GM18951 (cell line): ENCODE measurements at regions not wholly inside any gene's neighbourhood (a gene's known extent, or its start where the extent isn't known, plus 50 kb on each side); places are given as distances from the start of the nearest gene placed in this dataset.

ENCODE experiments used
- POLR2A ChIP-seq: IDR thresholded peaks from 4 replicates; pipeline ENCODE4 v1.6.1; 2011; ENCODE audit warnings: mild to moderate bottlenecking; ENCODE audit not compliant: insufficient read length, insufficient read depth; ENCODE audit errors: extremely low read depth
- in situ Hi-C: fragments of 300-500 bp; cut with MboI; formaldehyde crosslinking; loops from one replicate; pipeline ENCODE4 v1.12.0; 2022; ENCODE audit warnings: low sequenced_read_pairs, mixed read lengths, inconsistent platforms; ENCODE audit not compliant: unreplicated experiment

DNA sequence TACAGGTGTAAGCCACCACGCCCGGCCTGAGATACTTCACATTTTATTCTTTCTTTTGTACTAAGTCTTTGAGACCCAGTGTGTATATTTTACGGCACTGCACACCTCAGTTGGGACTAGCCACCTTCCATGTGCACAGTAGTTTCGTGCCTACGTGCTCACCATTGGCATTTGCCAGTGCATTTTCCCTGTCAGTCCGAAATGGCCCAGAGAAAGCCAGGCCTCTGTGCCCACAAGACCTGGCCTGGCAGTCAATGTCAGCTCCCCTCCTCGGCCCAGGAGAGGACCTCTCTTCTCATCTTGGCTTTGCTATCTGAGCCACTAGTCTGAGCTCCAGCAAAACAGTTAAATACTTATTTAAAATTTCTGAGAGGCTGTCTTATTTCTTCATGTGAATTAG is 147.8 kb upstream of the KLHL29 start:
- in situ Hi-C loops = no loop called here
- no peak for TF ChIP-seq POLR2A

DNA sequence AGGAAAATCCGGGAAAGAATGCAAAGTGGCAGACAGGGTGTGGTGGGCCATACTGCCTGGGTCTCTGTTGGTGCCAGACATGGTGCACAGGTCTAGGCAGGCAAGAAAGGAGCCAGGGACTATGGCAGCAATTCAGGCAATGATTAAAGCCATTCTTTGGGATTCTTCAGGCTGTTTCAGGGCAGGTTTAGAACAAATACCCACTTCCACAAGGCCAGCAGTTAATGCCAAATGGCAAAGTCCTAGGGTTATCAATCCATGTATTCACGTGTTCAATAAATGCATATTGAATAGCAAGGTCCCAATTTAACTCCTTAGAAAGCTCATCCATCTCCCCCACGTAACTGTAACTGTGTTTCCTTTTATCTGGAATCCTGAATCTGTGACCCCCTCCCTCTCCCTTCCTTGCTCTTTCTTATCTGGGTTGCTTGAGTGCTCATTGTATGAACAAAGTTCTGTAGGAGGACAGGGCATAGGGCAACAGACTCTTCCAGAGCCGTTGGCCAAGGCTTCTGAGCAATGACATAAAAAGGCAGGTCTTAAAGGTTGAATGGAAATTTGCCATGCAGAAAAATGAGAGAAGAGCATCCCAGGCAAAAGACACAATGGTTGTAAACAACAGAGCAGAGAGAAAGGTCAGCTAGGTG is 146.8 kb upstream of the KLHL29 start:
- no peak for TF ChIP-seq POLR2A
- in situ Hi-C loops = no loop called here

DNA sequence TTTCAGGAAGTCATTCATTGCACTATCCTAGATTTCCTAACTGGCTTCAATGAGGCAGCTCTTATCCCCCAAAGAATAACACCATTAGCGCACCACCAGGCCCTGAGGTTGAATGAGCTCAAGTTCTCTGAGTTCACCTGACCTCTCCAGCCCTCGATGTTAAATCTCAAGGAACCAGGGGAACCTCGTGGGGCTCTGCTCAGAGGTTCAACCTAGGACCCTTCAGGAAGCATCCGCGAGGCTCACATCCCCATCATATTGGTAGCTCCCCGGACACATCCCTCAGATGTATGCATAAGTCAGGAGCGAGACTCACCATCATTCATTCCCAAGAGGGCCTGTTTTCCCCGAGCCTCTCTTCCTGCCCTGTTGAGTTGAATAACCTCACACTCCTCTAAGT is 145.6 kb upstream of the KLHL29 start:
- in situ Hi-C loops = no loop called here
- TF ChIP-seq POLR2A = no peak

DNA sequence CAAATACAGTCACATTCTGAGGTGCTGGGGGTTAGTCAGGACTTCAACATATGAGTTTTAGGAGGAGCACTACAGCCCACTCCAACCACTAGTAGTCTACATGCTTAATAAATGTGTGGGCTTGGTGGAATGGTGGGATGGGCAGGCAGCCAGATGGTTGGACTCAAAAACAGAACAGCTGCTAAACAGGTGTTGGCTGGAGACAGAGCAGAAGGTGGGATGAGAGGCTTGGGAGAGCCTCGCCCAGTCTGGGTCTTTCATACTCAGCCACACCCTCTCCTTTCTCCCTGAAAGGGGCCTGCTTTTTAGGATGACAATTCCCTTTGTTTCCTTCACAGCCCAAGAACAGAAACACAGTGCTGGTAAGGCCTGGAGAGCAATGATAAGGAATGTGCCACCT is 143.9 kb upstream of the KLHL29 start:
- in situ Hi-C loops = no loop called here
- no peak for TF ChIP-seq POLR2A

DNA sequence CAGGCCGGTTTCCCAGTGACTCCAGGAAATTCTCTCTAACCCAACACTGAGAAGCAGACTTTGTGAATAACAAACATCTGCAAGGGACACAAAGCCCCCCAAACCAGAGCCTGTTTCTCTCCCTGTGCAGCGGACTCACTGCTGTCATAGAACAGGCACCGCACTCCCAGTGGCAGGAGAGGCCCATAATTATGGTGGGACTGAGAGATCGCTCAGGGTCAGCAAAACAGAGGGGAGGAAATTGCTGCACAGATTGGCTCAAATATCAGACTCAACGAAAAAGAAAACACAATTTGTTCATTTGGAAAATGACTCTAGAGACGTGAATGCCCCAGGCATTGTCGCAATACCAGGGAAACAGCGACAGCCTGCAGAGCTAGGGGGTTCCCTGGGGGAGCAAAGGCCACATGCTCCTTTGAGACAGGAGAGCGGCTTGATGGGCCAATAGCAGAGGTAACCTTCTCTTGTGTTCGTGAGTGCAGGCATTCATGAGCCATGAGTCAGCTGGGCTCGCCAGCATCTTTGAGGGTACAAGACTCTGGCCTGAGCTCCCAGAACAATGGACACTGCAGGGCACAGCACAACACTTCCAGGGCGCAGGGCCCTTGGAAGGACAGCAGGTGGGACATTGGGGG is 143.3 kb upstream of the KLHL29 start:
- in situ Hi-C loops = no loop called here
- TF ChIP-seq POLR2A = no peak

DNA sequence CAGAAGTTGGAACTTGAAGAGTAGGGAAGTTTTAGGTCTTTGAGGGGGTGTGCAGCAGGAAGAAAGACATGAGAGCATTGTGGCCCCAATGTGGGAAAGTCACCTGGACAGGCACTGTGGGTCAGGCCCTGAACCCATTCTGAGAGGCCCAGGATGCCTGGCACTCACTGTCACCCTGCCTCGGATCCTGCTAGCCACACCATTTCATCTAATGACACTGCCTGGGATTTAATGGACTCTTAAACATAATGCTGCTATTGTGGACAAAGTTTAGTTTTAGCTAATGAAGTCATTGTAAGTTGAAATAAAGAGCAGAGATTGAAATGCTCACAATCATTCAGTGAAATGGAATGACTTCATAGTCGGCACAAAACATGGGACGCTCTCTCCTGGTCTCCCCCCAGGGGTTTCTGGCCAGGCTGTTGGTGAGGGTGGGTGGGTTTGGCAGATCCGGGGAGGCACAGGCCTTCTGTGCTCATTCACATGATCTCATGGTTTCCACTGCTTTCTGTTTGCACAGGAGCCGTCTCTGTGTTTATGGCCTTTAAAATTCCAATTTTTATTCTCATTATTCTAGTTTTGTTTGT is 141.8 kb upstream of the KLHL29 start:
- in situ Hi-C loops = no loop called here
- no peak for TF ChIP-seq POLR2A

DNA sequence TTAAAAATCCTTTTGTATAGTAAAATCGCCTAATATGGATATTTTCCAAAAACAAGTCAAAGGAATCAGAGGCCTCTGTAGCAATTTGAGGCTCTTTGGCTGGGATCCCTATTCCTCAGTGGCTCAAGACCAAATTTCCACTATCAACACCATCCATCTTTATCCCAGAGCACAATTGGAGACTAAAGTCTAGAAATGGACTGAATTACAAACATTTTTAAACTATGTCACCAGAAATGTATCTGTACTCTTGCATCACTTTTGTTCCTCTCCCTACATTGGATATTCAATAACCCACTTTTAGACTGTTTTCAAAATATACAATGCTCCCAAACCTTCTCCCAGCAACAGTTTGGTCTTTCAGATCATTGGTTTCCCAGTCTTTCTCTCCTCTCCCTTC is 140.4 kb upstream of the KLHL29 start:
- in situ Hi-C loops = no loop called here

DNA sequence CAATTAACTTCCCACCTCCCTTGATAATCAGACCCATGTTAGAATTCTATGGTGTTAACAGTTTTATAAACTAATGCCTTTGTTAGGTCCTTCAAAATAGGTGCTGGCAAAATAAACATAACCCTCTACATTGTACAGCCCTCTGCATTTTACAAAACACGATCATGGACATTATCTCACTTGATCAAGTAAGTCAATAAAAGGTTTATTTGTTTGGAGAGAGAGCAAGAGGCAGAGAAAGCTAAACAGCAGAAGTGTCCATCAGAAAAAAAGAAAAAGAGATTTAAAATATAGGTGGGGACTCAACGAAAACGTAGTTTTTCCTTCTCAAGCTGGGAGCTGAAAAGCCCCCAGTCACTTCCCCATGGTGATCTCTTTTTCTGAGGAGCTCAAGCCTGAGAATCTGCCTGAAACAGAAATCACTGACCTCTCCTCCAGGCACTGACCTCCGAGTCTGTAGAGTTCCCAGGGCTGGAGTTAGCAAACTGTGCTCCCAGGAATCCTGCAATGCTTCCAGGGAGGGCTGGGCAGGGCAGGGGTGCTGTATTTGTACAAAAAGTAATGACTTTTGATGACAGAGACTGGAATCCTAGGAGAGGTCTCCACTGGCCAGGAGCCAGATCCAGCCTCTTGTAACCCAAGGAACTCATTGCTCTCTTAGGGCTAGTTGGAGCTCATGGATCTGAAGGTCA is 137.8 kb upstream of the KLHL29 start:
- TF ChIP-seq POLR2A = no peak
- in situ Hi-C loops = no loop called here

More for the DNA sequence above, 140.4 kb upstream of the KLHL29 start:
- TF ChIP-seq POLR2A = no peak

DNA sequence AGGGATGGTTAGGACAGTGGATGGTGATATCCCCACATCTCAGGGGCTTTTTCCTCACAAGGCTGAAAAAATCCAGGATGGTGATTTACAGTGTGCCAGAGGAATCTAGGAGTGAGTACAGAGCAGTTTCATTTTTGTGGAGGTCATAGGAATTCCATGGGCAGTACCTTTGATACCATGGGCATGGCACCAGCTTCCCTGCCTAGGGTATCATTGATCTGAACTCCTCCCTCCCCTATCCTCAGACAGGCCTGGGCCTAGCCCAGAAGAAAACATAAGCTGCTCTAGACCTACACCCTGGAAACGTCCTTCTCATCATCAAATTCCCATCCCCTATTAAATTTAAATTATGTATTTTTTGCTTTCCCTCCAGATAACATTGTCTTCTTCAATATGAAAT is 136.3 kb upstream of the KLHL29 start:
- in situ Hi-C loops = no loop called here
- no peak for TF ChIP-seq POLR2A

DNA sequence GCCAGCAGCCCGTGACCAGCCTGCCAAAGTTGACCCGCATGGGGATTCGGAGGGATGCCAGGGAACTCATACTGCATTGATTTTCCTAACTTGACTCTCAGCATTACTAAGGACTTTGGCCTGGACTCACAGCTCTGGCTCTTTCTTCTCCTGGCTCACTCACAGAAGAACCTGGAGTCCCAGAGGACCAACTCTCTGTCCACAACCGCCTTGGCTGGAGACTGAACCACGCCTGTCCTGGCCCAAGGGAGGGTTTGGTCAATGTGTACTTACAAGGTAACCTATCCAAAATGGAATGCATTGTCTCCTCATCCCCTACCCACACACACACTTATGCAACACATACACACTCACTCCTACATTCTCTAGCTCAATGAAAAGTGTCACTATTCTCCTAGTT is 135.6 kb upstream of the KLHL29 start:
- in situ Hi-C loops = no loop called here

DNA sequence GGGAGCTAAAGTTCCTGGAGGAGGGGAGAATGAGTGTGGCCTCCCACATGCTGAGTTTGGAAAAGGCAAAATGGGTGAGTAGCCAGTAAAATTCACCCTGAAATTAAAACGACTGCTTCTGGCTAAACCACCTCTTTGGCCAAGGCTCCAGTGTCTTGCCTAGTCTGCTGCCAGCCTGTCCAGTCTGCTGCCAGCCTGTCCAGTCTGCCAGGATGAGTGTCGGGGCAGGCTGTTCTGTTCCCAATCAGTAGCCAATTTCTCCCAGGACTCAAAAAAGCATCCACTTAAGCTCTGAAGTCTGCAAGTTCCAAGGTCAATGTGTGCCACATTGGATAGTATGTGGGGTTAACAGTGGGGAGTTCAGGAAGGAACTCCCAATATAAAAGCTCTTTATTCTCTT is 134.6 kb upstream of the KLHL29 start:
- no peak for TF ChIP-seq POLR2A
- in situ Hi-C loops = no loop called here

More for the DNA sequence above, 135.6 kb upstream of the KLHL29 start:
- no peak for TF ChIP-seq POLR2A

DNA sequence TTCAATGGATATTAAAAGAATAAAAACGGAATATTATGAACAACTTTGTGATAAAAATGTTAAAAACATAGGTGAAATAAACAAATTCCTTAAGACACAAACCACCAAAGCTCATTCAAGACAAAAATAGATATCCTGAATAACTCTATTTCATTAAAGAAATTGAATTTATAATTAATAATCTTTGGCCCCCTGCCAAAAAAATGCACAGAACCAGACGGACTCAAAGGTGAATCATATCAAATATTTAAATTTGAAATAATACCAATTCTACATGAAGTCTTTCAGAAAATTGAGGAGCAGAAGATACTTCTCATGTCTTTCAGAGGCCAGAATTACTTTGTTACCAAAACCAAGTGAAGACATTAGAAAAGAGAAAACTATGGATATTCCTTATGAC is 128.3 kb upstream of the KLHL29 start:
- no peak for TF ChIP-seq POLR2A
- in situ Hi-C loops = no loop called here

DNA sequence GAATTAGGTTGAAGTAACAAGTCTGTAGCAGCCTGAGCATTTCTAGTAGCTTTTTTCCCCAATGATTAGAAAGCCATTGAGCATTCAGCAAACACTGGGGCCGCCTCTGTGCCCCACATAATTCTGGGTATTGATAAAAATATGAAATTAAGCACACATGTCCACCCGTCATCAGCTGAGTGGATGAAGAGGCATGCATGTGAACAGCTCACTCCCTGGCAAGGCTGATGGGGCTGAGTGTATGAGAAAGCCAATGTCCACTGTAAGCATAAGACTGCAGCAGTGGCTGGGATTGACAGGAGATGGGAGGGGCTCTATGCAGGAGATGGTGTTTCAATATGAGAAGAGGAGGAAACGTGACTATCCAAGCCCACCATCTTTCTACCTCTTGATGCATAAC is 124.4 kb upstream of the KLHL29 start:
- in situ Hi-C loops = no loop called here
- TF ChIP-seq POLR2A = no peak
